Parathyroid adenoma (tissue), 2 donors: ENCODE measurements at regions not wholly inside any gene's neighbourhood (a gene's known extent, or its start where the extent isn't known, plus 50 kb on each side); places are given as distances from the start of the nearest gene placed in this dataset.

Experiments used
- H2AFZ ChIP-seq: fragments of 300-600 bp; sonication (generic); one replicate; pipeline ENCODE4 v1.7.0; 2017; ENCODE audit warnings: antibody characterized with exemption, mild to moderate bottlenecking
- H3K27ac ChIP-seq: fragments of 300-600 bp; sonication (generic); one replicate; pipeline ENCODE4 v1.7.0; 2017
- H3K27me3 ChIP-seq: fragments of 300-600 bp; sonication (generic); one replicate; pipeline ENCODE4 v1.7.0; 2017; ENCODE audit warnings: low read length; ENCODE audit not compliant: control insufficient read depth, insufficient read depth
- H3K36me3 ChIP-seq: fragments of 300-600 bp; sonication (generic); one replicate; pipeline ENCODE4 v1.7.0; 2017; ENCODE audit warnings: low read length; ENCODE audit not compliant: control insufficient read depth, insufficient read depth
- H3K4me1 ChIP-seq: fragments of 300-600 bp; sonication (generic); one replicate; pipeline ENCODE4 v1.7.0; 2017; ENCODE audit warnings: control low read depth
- H3K4me2 ChIP-seq: fragments of 300-600 bp; sonication (generic); one replicate; pipeline ENCODE4 v1.7.0; 2017; ENCODE audit warnings: low read length
- H3K4me3 ChIP-seq: fragments of 300-600 bp; sonication (generic); one replicate; pipeline ENCODE4 v1.7.0; 2017; ENCODE audit warnings: low read depth, low read length
- H3K79me2 ChIP-seq: fragments of 300-600 bp; sonication (generic); one replicate; pipeline ENCODE4 v1.7.0; 2017; ENCODE audit warnings: control low read depth
- H3K9ac ChIP-seq: fragments of 300-600 bp; sonication (generic); one replicate; pipeline ENCODE4 v1.7.0; 2017; ENCODE audit warnings: mild to moderate bottlenecking
- H3K9me3 ChIP-seq: fragments of 300-600 bp; sonication (generic); one replicate; pipeline ENCODE4 v1.7.0; 2017; ENCODE audit warnings: low read length; ENCODE audit not compliant: control insufficient read depth
- TF ChIP-seq, protein P1 (sequence below): fragments of 300-600 bp; sonication (generic); IDR thresholded peaks from one replicate; pipeline ENCODE4 v1.7.0; 2017; ENCODE audit warnings: antibody characterized with exemption, mild to moderate bottlenecking
- donor health status: primary hyperparathyroidism.

DNA sequence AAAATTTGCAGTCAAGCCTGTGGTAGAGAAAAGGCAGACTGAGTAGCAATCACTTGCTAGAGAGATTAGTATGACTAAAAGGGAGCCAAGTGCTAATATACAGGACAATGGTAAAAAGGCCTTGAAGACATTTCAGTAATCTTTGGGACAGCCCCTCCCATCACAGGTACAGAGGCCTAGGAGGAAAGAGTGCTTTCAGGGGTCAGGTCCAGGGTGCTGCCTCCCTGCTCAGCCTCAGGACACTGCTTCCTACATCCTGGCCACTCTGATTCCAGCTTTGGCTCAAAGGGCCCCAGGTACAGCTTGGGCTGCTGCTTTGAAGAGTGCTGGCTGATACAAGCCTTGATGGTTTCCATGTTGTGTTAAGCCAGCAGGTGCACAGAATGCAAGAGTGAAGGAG lies 543.5 kb downstream of the MMUT start:
- Histone ChIP-seq H3K4me2 (no peak overlapping the region), H3K79me2 (no peaks in the 10 kb centered on the region), H3K9me3 (no peaks in the 10 kb centered on the region), H3K9ac (no peak overlapping the region), H3K27me3 (no peaks in the 10 kb centered on the region), H3K36me3 (no peaks in the 10 kb centered on the region), H3K4me1 (no peaks in the 10 kb centered on the region), H3K4me3 (no peak overlapping the region), H3K27ac (no peak overlapping the region), H2AFZ (no peak overlapping the region)
- TF ChIP-seq, protein P1, sequence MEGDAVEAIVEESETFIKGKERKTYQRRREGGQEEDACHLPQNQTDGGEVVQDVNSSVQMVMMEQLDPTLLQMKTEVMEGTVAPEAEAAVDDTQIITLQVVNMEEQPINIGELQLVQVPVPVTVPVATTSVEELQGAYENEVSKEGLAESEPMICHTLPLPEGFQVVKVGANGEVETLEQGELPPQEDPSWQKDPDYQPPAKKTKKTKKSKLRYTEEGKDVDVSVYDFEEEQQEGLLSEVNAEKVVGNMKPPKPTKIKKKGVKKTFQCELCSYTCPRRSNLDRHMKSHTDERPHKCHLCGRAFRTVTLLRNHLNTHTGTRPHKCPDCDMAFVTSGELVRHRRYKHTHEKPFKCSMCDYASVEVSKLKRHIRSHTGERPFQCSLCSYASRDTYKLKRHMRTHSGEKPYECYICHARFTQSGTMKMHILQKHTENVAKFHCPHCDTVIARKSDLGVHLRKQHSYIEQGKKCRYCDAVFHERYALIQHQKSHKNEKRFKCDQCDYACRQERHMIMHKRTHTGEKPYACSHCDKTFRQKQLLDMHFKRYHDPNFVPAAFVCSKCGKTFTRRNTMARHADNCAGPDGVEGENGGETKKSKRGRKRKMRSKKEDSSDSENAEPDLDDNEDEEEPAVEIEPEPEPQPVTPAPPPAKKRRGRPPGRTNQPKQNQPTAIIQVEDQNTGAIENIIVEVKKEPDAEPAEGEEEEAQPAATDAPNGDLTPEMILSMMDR = no peak

DNA sequence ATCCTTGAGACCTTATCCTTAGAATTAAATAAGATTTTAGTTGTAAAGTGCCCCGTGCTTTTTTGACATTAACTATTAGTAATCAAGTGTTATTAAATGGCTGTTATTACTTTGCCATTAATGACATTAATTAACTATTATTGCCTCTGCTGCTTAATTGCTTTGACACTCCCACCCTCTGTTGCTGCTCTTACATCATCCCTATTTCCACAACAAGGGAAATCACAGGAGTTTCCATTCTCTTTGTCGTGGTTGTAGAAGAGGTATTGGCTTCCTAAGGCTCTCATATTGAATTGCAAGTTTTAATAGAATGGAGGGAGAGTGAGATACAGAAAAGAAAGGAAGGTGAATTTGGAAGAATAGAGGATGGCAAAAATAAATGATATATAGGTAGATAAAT lies 545.8 kb downstream of the MMUT start:
- Histone ChIP-seq H2AFZ (no peak overlapping the region), H3K79me2 (no peaks in the 10 kb centered on the region), H3K9me3 (no peaks in the 10 kb centered on the region), H3K27me3 (no peaks in the 10 kb centered on the region), H3K4me1 (no peaks in the 10 kb centered on the region), H3K9ac (no peak overlapping the region), H3K36me3 (no peaks in the 10 kb centered on the region), H3K4me2 (no peak overlapping the region), H3K4me3 (no peak overlapping the region), H3K27ac (no peak overlapping the region)
- TF ChIP-seq, protein P1 = no peak

DNA sequence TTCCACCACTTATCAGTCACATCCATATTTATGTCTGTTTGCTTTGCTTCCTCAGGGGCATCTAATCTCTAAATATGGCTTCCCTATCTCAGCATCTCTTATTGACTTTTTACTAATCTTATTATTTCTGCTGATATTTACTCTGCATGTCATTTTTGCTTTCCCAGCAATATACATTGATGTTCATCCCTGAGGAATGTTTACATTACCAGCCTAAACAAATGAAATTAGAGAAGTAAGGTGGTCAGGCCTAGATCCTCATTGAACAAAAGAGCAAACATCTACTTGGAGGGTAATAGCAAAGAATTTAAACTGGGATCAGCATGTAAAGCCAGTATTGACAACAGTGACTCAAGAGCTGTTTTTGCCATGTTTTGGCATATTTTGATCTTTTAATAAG lies 546.4 kb downstream of the MMUT start:
- Histone ChIP-seq H2AFZ (no peak overlapping the region), H3K27me3 (no peaks in the 10 kb centered on the region), H3K27ac (no peak overlapping the region), H3K4me1 (no peaks in the 10 kb centered on the region), H3K36me3 (no peaks in the 10 kb centered on the region), H3K9me3 (no peaks in the 10 kb centered on the region), H3K4me2 (no peak overlapping the region), H3K9ac (no peak overlapping the region), H3K4me3 (no peak overlapping the region), H3K79me2 (no peaks in the 10 kb centered on the region)
- TF ChIP-seq, protein P1 = no peak

DNA sequence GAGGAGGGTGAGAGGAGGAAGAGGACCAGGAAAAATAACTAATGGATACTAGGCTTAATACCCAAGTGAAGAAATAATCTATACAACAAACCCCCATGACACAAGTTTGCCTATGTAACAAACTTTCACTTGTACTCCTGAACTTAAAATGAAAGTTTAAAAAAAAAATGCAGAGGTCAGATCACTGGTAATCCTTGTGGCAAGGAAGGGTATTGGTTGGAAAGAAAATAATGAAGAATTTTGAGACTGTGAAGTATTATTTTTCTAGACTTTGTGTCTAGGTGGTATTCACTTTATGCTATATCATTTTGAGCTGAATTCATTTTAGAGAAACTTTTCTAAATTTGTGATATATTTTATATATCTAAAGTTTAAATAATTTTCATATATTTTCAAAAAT lies 547.5 kb downstream of the MMUT start:
- no peaks in the 10 kb centered on the region for H3K4me1 ChIP-seq
- H3K27ac ChIP-seq = no peak overlapping the region
- no peaks in the 10 kb centered on the region for H3K9me3 ChIP-seq
- H3K27me3 ChIP-seq = no peaks in the 10 kb centered on the region
- H3K9ac ChIP-seq = no peak overlapping the region
- TF ChIP-seq, protein P1 = no peak
- no peaks in the 10 kb centered on the region for H3K79me2 ChIP-seq
- H3K36me3 ChIP-seq = no peaks in the 10 kb centered on the region
- no peak overlapping the region for H3K4me3 ChIP-seq
- H3K4me2 ChIP-seq = no peak overlapping the region
- no peak overlapping the region for H2AFZ ChIP-seq

DNA sequence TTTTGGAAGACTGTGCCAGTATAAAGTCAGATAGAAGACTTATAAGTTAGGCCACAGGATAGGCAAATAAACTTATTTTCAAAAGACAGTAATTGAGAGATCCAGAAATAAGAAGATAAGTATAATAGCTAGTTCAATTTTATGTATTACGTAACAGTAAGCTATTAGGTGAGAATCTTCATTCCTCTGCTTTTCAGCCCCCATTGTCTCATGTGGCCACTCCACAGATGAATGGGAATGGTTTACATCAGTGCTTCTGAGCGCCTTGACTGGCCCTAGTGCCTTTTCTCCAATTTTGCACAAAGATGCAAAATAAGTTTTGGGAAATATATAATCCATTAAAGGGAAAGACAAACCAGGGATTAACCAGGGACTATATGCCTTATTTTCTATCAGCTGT lies 550.5 kb downstream of the MMUT start:
- H3K4me1 ChIP-seq = no peaks in the 10 kb centered on the region
- no peaks in the 10 kb centered on the region for H3K9me3 ChIP-seq
- TF ChIP-seq, protein P1 = no peak
- H3K4me3 ChIP-seq = no peak overlapping the region
- H3K4me2 ChIP-seq = no peak overlapping the region
- H3K36me3 ChIP-seq = no peaks in the 10 kb centered on the region
- no peaks in the 10 kb centered on the region for H3K27me3 ChIP-seq
- H3K9ac ChIP-seq = no peak overlapping the region
- H2AFZ ChIP-seq = no peak overlapping the region
- H3K27ac ChIP-seq = no peak overlapping the region
- H3K79me2 ChIP-seq = no peaks in the 10 kb centered on the region
